GM12873 (cell line): ENCODE measurements at regions not wholly inside any gene's neighbourhood (a gene's known extent, or its start where the extent isn't known, plus 50 kb on each side); places are given as distances from the start of the nearest gene placed in this dataset.

Source experiments
- CTCF ChIP-seq: IDR thresholded peaks from 2 replicates; pipeline ENCODE4 v1.5.1; 2012; ENCODE audit warnings: low read depth, mild to moderate bottlenecking, moderate library complexity, low read length, control low read depth; ENCODE audit not compliant: insufficient read depth; ENCODE audit errors: missing control alignments

GRCh38 chr17:54840885-54841591, 59.6 kb upstream of the TOM1L1 start:
- no peak for TF ChIP-seq CTCF

- TF ChIP-seq CTCF = no peak
These were observed 59.0 kb upstream of the TOM1L1 start for GRCh38 chr17:54841656-54842055.

GRCh38 chr17:54844233-54844632, 56.4 kb upstream of the TOM1L1 start:
- TF ChIP-seq CTCF = no peak

- no peak for TF ChIP-seq CTCF
These were observed 52.2 kb upstream of the TOM1L1 start for GRCh38 chr17:54848368-54848987.

- TF ChIP-seq CTCF = no peak
These were observed 51.0 kb upstream of the TOM1L1 start for GRCh38 chr17:54849660-54850059.
